ENCODE measurements at regions not wholly inside any gene's neighbourhood (a gene's known extent, or its start where the extent isn't known, plus 50 kb on each side); places are given as distances from the start of the nearest gene placed in this dataset.

- TF ChIP-seq CREB1 (CRISPR knock-in tag; IDR thresholded peaks at IDR 0.05; ENCODE audit: low read depth): no peak
- TF ChIP-seq EZH2 (IDR thresholded peaks at IDR 0.05; ENCODE audit: low read depth, unreplicated experiment): no peak
- TF ChIP-seq CTCF (conservative IDR thresholded peaks at IDR 0.05; ENCODE audit: low read depth in 2 of 2): no peak
- TF ChIP-seq REST (IDR thresholded peaks at IDR 0.05; ENCODE audit: unreplicated experiment): no peak
- no peak for TF ChIP-seq EZH2phosphoT487 (IDR thresholded peaks at IDR 0.05; ENCODE audit: unreplicated experiment)
- TF ChIP-seq POLR2AphosphoS5 (IDR thresholded peaks at IDR 0.05; ENCODE audit: low read depth): no peak
- TF ChIP-seq JUNB (IDR thresholded peaks at IDR 0.05; ENCODE audit: unreplicated experiment): no peak
Observed at GRCh38 chr2:18395555-18395954, 164.9 kb downstream of the RDH14 start.
